Non-pigmented ciliary epithelial cell (primary cell): ENCODE measurements at regions not wholly inside any gene's neighbourhood (a gene's known extent, or its start where the extent isn't known, plus 50 kb on each side); places are given as distances from the start of the nearest gene placed in this dataset.
"Not testable (repeated sequence)": the region's sequence is repeated elsewhere in the genome, so short reads cannot be mapped to it uniquely, and the experiment has no call there.

Experiments
- DNase-seq: peaks from one replicate; pipeline ENCODE4 v3.0.0-alpha.2; 2010; ENCODE audit warnings: low read depth

DNA sequence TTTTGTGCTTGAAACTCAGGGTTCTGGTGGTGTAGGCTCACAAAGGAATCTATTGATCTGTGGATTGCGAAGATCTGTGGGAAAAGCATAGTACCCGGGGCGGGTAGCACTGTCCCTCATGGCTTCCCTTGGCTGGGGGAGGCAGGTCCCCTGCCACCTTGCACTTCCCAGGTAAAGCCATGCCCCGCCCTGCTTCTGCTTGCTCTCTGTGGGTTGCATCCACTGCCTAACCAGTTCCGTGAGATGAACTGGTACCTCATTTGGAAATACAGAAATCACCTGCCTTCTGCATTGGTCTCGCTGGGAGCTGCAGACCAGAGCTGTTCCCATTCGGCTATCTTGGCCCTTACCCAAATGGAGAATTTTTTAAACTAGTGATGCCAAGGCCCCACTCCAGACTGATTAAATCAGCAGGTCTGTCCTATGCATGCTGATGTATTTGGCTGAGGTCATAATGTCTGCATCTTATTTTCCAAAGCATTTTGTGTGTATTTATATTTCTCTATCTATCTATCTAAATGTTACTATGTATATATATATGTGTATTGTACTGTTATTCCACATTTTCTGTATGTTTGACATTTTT lies 65.5 kb upstream of the SLC7A14 start:
- no peak for DNase-seq

DNA sequence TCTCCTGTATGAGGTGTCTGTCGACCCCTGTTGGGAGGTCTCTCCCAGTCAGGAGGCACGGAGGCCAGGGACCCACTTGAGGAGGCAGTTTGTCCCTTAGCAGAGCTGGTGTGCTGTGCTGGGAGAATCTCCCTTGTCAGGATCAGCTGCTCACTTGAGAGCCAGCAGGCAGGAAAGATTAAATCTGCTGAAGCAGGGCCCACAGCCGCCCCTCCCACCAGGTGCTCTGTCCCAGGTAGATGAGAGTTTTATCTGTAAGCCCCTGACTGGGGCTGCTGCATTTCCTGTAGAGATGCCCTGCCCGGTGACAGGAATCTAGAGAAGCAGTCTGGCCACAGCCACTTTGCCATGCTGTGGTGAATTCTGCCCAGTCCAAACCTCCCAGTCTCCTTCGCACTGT lies 64.7 kb upstream of the SLC7A14 start:
- DNase-seq: not testable (repeated sequence)

DNA sequence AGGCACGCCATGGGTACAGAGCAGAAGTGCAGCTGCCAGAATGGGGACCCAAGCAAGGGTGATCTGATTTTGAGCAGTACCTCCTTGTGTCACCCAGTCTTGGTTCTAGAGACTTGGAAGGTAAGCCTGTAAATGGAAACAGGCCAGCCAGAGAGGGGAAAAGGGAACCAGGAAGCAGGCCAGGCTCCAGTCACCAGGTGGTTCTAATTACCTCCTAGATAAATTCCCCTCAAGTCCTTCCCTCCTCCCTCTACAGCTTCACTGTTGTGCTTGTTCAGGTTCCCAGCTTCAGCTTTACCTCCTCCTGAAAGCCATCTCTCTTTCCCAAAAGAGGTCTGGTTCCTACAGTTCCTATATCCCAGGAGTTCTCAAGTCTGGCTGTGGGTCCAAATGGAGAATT lies 58.8 kb upstream of the SLC7A14 start:
- DNase-seq: no peak

DNA sequence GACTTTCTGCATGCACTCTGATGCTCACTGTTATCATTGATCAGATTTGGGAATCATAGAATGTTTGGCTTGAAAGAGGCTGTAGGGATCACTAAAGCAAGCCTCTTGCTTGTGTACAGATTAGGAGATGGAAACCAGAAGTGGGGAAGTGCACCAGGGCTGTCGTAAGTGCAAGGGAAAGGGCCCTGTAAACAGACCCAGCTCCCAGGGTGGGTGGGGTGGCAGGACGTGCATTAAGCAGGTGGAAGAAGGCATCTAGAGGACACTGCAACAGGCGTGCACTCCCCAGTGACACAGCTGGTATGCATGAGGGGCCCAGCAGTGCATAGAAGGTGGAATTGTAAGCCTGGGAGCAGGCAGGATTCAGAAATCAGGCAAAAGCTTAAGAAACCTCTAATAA lies 58.0 kb upstream of the SLC7A14 start:
- DNase-seq: no peak

DNA sequence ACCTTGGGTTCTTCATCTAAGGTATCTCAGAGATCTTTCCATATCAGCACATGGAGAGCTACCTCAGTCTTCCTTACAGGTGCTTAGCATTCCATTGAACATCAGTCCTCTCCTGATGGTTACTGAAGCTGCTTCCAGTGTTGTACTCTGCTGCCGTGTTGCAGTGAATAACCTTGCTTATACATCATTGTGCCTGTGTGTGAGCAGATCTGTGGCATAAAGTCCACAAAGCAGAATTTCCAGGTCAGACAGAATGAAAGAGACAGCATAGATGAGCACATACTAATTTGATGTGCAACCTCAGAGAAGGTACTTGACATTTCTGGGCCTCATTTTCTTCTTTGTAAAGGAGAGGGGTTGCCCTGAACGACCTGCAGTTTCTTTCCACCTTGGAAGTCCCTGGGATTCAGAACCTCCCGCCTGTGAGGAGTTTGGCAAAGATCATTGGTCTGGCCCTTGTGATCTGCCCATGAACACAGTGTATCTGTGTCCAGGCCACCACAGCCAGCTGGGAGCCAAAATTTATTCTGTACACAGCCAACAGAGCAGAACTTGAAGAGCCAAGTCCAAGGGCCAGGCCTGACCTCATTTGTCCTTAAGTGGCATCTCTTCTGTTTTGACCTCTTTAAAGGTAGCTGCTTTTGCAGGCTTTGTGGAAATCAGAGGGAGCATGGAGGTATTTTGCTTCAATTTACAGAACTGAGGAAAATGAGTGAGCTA lies 57.2 kb upstream of the SLC7A14 start:
- DNase-seq: no peak

DNA sequence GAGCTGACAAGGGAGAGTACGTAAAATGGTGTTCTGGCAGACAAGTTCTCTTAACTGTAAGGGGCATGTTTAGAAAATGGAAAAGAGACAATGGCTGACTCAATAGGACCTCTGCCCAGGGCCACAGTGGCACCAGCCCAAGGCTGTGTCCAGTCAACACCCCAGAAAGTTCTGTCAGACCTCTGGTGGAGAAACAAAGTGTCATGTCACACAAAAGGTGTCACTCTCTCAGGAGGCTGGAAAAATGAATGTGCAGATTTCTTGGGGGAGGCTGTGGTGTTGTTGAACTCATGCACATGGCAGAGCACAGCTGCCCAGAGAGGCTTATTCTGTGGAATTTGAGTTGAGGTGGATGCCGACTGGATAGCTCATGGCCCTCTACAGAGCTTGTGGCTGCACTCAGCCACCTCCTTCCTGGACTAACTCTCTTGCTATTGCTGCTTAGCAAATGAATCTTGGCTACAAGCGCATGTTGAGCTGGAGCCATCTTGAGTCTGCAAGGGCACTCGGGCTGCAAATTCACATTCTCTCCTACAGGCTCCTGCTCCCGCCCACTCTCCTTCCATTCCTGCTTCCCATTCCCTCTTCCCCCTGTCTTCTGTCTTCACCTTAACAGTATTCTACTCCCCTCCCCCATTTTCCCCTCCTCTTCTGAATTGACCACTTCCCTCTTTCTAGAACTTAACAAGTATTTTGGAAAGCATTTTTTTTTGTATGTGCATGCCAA lies 55.8 kb upstream of the SLC7A14 start:
- DNase-seq: no peak

DNA sequence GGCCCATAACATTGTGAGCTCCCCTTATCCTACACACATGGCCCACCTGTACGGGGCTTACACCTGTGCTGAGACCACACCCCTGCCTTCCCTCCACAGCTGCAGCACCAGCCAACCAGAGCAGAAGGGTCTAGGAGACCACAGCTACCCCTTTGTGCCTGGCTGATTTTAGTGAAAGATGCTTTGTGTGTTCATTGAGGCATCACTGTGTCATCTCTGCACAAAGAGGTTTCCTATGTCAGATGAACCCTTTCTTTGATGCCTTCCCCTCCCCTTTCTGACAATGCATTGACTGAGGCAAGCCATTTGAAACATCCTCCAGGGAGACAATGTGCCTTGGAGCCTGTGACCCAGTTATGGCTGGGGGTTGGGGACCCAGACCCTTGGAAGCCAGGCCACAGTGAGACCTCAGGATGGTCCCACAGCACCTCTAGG lies 54.9 kb upstream of the SLC7A14 start:
- no peak for DNase-seq

DNA sequence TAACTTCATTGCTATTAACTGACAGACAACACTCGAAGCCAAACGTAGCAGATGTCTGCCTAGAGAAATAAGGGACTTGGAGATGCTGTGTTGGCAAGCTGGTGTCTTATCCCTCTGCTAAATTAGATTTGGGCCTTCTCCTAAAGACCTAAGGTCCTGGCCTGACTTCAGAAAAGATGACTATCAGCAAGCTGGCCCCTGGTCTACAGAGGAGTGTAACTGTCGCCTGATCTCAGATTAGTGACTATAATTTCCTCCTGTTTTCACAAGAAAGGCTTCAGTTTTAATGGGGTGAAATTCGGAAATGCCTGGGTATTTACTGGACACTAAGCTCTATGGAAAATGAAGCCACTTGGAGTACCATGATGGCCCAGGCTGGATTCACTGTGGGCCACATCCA lies 53.1 kb upstream of the SLC7A14 start:
- DNase-seq: no peak

DNA sequence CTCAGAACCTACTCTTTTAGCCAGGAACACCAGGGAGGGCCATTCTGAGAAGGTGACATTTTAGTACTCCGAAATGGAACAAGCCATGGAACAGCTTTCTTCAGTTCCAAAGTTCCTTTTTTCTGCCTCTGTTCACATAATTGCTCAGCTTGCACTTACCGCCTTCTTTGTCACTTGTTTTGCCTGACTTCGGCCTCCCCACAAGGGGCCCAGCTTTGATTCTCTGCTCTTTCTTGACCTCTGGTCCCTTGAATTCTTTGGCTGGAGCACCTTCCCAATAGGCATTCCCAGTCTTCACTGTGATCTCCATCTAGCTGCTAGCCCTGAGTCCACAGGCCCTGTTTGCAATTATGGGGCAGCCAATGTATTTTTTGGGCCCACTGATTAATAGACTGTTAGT lies 51.4 kb upstream of the SLC7A14 start:
- DNase-seq: no peak

DNA sequence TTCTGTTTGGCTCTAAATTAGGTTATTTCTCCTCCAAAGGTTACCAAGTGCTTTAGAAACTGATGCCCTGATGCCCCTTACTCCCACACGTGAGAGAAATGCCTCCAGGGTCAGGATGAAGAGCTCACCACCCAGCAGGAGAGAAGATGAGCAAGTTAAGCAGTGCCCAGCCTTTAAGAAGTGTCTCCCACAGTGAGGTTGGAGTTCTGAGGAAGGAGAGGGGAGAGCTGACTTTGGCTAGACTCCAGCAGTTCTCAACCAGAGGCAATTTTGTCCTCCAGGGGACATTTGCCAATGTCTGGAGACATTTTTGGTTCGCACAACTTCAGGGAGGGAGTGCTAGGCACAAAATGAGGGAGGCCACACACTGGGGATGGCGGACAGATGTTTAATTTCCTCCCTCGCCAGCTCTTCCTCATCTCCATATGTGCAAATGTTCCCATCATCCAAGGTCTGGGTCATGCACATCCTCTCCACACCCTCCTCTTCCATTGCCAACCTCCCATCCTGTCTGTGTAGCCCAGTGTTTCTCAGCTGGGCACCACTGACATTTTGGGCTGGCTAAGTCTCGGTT lies 50.6 kb upstream of the SLC7A14 start:
- no peak for DNase-seq
